Breast epithelium (tissue), 4 donors: ENCODE measurements at regions not wholly inside any gene's neighbourhood (a gene's known extent, or its start where the extent isn't known, plus 50 kb on each side); places are given as distances from the start of the nearest gene placed in this dataset.

Source experiments
- DNase-seq, 2 donors: peaks; one replicate each; pipeline ENCODE4 v3.0.0-alpha.2; 2019; ENCODE audit warnings: low spot score in 2 of 2
- H3K27ac ChIP-seq, 2 donors: fragments of 200-600 bp; sonication (generic) in 1 of 2; one replicate each; pipeline ENCODE4 v1.5.1; 2016 to 2019; ENCODE audit warnings: mild to moderate bottlenecking in 1 of 2
- H3K27me3 ChIP-seq, 2 donors: fragments of 200-600 bp; sonication (generic) in 1 of 2; one replicate each; pipeline versions ENCODE4 v1.5.1 to v1.6.0; 2017 to 2019; ENCODE audit warnings: control low read depth in 1 of 2, mild to moderate bottlenecking in 1 of 2
- H3K36me3 ChIP-seq: fragments of 200-600 bp; one replicate; pipeline ENCODE4 v1.5.1; 2019
- H3K4me1 ChIP-seq, 2 donors: fragments of 200-600 bp; sonication (generic); one replicate each; pipeline ENCODE4 v1.5.1; 2016 to 2019; ENCODE audit warnings: control low read depth in 1 of 2
- H3K4me3 ChIP-seq, 3 donors: fragments of 200-600 bp; sonication (generic); 1 replicate in 2 of 3; 2 replicates in 1 of 3; pipeline ENCODE4 v1.5.1; 2016 to 2019; ENCODE audit warnings: mild to moderate bottlenecking in 3 of 3, moderate library complexity in 2 of 3
- H3K9me3 ChIP-seq, 2 donors: fragments of 200-600 bp; sonication (generic) in 1 of 2; one replicate each; pipeline ENCODE4 v1.5.1; 2016 to 2019; ENCODE audit warnings: control low read depth in 1 of 2
- POLR2A ChIP-seq: fragments of 450-650 bp; IDR thresholded peaks from one replicate; pipeline ENCODE4 v1.6.1; 2016; ENCODE audit warnings: antibody characterized with exemption, mild to moderate bottlenecking, moderate library complexity
- POLR2AphosphoS5 ChIP-seq, 3 donors: sonication (generic); formaldehyde crosslinking; IDR thresholded peaks; one replicate each; pipeline ENCODE4 v1.6.1; 2017; ENCODE audit warnings: antibody characterized with exemption in 3 of 3
- intact Hi-C: fragments of 100-400 bp; cut with DNase I; formaldehyde crosslinking; loops from one replicate; pipeline ENCODE4 v1.15.1; 2023; ENCODE audit warnings: low total_unique reads
- TF ChIP-seq, protein P1 (sequence below), 3 donors: fragments of 450-650 bp; IDR thresholded peaks; one replicate each; pipeline ENCODE4 v1.5.1; 2016 to 2017; ENCODE audit warnings: antibody characterized with exemption in 3 of 3, mild to moderate bottlenecking in 3 of 3, moderate library complexity in 3 of 3

DNA sequence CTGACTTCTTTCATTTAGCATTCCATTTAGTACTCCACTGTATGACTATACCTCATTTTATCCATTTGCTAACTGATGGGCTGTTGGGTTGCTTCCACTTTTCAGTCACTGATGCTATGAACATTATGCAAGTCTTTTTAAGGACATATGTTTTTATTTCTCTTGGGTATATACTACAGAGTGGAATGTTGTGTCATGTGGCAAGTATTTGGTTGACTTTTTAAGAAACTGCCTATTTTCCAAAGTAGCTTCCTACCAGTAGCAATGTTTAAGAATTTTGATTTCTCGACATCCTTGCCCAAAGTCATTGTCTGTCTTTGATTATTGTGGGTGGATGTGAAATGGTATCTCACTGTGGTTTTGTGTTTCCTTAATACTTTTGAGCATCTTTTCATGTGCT lies 110.1 kb upstream of the TPM1 start:
- H3K4me3 ChIP-seq, result no peak overlapping the region
- intact Hi-C loops, result no loop called here
- H3K27me3 ChIP-seq, result no peaks in the 10 kb centered on the region
- no peak overlapping the region for H3K27ac ChIP-seq
- H3K4me1 ChIP-seq, result no peaks in the 10 kb centered on the region
- no peak for DNase-seq
- TF ChIP-seq POLR2AphosphoS5 (IDR thresholded peaks at IDR 0.05), result no peak
- TF ChIP-seq, protein P1, sequence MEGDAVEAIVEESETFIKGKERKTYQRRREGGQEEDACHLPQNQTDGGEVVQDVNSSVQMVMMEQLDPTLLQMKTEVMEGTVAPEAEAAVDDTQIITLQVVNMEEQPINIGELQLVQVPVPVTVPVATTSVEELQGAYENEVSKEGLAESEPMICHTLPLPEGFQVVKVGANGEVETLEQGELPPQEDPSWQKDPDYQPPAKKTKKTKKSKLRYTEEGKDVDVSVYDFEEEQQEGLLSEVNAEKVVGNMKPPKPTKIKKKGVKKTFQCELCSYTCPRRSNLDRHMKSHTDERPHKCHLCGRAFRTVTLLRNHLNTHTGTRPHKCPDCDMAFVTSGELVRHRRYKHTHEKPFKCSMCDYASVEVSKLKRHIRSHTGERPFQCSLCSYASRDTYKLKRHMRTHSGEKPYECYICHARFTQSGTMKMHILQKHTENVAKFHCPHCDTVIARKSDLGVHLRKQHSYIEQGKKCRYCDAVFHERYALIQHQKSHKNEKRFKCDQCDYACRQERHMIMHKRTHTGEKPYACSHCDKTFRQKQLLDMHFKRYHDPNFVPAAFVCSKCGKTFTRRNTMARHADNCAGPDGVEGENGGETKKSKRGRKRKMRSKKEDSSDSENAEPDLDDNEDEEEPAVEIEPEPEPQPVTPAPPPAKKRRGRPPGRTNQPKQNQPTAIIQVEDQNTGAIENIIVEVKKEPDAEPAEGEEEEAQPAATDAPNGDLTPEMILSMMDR (IDR thresholded peaks at IDR 0.05), result no peak
- H3K36me3 ChIP-seq, result no peaks in the 10 kb centered on the region
- H3K9me3 ChIP-seq, result no peaks in the 10 kb centered on the region

DNA sequence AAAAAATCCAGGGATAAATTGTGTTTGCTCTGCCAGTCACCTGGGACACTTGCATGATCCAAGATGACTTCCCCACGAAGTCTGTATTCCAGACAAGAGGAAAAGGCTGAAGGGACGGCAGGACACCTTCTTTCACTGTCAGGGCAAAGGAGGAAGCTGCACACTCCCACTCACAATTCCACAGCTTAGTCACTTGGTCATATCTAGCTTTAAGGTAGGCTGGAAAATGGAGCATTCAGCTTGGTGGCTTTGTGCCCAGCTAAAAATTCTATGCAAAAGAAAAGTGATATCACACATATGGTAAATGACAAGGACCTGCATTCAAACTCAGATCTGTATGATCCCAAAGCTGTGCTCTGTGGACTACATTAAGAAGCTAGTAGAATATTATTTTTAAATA lies 109.2 kb upstream of the TPM1 start:
- no peaks in the 10 kb centered on the region for H3K27me3 ChIP-seq
- H3K9me3 ChIP-seq, result no peaks in the 10 kb centered on the region
- H3K4me3 ChIP-seq, result no peak overlapping the region
- H3K4me1 ChIP-seq, result no peaks in the 10 kb centered on the region
- DNase-seq, result no peak
- no peak overlapping the region for H3K27ac ChIP-seq
- no peaks in the 10 kb centered on the region for H3K36me3 ChIP-seq
- TF ChIP-seq, protein P1 (IDR thresholded peaks at IDR 0.05), result no peak
- intact Hi-C loops, result no loop called here

DNA sequence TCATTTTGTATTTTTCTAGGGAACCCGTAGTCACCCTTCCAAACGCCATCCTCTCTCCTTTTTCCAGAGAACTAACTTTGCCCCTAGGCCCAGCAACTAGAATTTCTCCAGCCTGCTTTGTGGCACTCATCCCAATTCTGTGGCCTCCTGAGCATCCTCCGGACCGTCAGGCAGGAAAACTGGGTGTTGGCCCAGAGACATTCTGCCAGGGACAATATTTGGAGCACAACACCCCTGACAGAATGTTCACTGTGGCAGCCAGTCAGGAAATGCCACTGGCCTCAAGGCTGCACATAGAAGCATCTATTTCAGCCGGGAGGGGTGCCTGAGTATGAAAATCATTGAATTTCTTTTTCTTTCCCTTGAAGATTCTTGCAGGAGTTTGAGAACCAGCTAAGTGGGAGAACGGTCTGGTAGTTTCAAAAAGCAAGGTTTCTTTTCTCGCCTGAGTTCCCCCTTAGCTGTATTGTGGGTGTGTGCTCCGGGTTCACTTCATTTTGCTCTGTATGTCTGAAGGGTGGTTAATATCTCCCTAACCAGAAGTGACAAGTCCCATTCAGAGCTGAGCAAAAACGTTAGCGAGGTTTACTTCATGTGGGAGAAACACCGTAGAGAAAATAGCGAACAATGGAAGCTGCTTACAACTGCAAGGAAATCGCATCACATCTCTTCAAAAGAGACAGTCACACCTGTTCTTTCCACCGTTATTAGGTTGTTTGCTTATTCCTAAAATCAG lies 108.1 kb upstream of the TPM1 start:
- Histone ChIP-seq H3K9me3 (no peaks in the 10 kb centered on the region), H3K27me3 (no peaks in the 10 kb centered on the region), H3K36me3 (no peaks in the 10 kb centered on the region), H3K4me1 (no peaks in the 10 kb centered on the region), H3K4me3 (no peak overlapping the region), H3K27ac (no peak overlapping the region)
- no peak for TF ChIP-seq POLR2A
- TF ChIP-seq, protein P1 (IDR thresholded peaks at IDR 0.05), result no peak
- TF ChIP-seq POLR2AphosphoS5 (IDR thresholded peaks at IDR 0.05), result no peak
- DNase-seq, result no peak
- intact Hi-C loops, result no loop called here

DNA sequence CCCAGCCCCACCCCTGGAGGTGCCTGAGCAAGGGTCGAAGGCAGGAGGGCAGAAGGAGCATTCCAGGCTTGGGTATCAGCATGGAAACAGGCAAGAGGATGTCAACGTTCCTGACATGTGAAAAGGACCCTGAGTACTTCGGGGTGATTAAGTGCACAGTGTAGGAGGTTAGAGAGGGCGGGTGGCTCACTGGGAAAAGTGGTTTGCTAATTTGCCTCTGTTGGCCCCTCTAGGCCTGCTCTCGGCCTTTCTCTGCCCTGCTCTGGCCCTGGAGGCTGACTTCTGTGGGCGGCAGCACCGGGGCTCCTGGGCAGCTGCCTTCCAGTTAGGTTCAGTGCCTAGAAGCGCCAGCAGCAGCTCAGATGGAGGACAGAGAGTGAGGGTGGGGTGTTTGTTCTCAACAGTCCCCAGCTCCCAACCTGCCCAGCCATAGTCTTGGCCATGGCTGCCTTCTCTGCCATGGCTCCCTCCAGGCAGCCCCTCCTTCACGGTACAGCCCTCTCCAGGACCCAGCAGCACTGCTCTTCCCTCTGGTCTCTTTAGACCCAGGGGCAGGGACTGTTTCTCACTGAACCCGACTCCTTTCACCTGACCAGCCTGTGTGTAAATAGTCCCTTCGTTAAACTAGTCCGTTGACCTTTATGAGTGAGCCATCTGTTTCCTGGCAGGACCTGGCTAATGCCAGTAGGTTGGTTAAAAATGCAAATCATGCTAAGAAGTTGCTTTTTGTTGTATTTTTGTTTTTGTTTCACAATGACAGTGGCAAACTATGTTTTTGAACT lies 107.1 kb upstream of the TPM1 start:
- DNase-seq, result no peak
- intact Hi-C loops, result no loop called here
- TF ChIP-seq POLR2AphosphoS5 (IDR thresholded peaks at IDR 0.05) (no peak), POLR2A (no peak)
- TF ChIP-seq, protein P1 (IDR thresholded peaks at IDR 0.05), result no peak
- Histone ChIP-seq H3K36me3 (no peaks in the 10 kb centered on the region), H3K9me3 (no peaks in the 10 kb centered on the region), H3K4me3 (no peak overlapping the region), H3K4me1 (no peaks in the 10 kb centered on the region), H3K27me3 (no peaks in the 10 kb centered on the region), H3K27ac (peak overlapping the region; percentile 29 to 73)

DNA sequence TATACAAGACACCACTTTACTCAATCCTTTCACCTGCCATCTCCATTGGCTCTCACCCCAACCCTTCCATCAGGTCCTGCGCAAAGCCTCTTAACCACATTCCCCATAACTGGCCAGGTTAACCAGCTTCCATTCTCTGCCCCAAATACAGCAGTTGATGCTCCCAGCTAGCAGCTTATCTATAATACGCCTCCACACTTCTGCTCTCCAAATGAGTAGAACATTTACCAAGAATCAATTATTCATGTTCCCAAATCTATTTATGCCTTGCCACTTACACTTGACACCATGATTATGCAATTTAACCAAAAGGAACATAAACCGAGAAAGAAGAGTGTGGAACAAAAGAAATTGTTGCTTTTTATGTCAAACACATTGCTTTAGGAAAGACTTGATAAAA lies 103.7 kb upstream of the TPM1 start:
- Histone ChIP-seq H3K9me3 (no peaks in the 10 kb centered on the region), H3K4me1 (no peaks in the 10 kb centered on the region), H3K27ac (no peak overlapping the region), H3K36me3 (no peaks in the 10 kb centered on the region), H3K4me3 (no peak overlapping the region), H3K27me3 (no peaks in the 10 kb centered on the region)
- no peak for DNase-seq
- TF ChIP-seq POLR2AphosphoS5 (IDR thresholded peaks at IDR 0.05) (no peak), POLR2A (no peak)
- TF ChIP-seq, protein P1 (IDR thresholded peaks at IDR 0.05), result no peak
- intact Hi-C loops, result no loop called here
